ENCODE measurements at regions not wholly inside any gene's neighbourhood (a gene's known extent, or its start where the extent isn't known, plus 50 kb on each side); places are given as distances from the start of the nearest gene placed in this dataset.

DNA sequence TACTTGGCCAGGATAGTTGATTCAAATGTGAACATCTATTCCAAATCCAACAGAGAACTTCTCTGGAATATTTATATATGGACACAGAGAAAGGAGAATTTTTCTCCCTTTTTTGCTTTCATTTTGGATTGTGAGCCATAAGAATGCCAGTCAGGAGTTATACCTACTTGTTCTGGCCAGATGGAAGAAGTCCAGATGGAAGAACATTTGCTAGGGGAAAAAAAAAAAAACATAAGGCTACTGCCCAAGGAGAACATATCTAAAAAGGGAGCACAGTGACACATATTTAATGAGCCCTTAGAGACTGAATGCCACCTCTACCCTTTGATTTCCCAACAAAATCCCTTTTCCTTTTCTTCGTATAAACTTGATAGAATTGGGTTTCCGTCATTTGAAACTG, 61.7 kb upstream of the PPP2R2B start:
- Mint-ChIP-seq H3K9me3 (no peaks in the 10 kb centered on the region), H3K4me1 (peaks cover 17% of the 10 kb centered on the region), H3K36me3 (no peaks in the 10 kb centered on the region), H3K27me3 (ENCODE audit: insufficient read depth, low read depth) (no peaks in the 10 kb centered on the region), H3K4me3 (no peak overlapping the region), H3K27ac (no peak overlapping the region)
- H3K4me1 ChIP-seq: peaks cover 13% of the 10 kb centered on the region
- no peak overlapping the region for H2AFZ ChIP-seq (replicated peaks)
- H3K4me3 ChIP-seq: no peak overlapping the region
- no peaks in the 10 kb centered on the region for H4K20me1 ChIP-seq (ENCODE audit: low read depth)
- no peak for DNase-seq (ENCODE audit: low spot score)
- H3K27me3 ChIP-seq: no peaks in the 10 kb centered on the region
- no peak overlapping the region for H3K9ac ChIP-seq
- no peaks in the 10 kb centered on the region for H3K9me3 ChIP-seq (ENCODE audit: low read depth)
- H3K4me2 ChIP-seq: no peak overlapping the region
- TF ChIP-seq, protein P1, sequence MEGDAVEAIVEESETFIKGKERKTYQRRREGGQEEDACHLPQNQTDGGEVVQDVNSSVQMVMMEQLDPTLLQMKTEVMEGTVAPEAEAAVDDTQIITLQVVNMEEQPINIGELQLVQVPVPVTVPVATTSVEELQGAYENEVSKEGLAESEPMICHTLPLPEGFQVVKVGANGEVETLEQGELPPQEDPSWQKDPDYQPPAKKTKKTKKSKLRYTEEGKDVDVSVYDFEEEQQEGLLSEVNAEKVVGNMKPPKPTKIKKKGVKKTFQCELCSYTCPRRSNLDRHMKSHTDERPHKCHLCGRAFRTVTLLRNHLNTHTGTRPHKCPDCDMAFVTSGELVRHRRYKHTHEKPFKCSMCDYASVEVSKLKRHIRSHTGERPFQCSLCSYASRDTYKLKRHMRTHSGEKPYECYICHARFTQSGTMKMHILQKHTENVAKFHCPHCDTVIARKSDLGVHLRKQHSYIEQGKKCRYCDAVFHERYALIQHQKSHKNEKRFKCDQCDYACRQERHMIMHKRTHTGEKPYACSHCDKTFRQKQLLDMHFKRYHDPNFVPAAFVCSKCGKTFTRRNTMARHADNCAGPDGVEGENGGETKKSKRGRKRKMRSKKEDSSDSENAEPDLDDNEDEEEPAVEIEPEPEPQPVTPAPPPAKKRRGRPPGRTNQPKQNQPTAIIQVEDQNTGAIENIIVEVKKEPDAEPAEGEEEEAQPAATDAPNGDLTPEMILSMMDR (IDR thresholded peaks at IDR 0.05): no peak
- TF ChIP-seq EZH2phosphoT487 (IDR thresholded peaks at IDR 0.05) (no peak), EZH2 (IDR thresholded peaks at IDR 0.05) (no peak)
- no peaks in the 10 kb centered on the region for H3F3A ChIP-seq (ENCODE audit: low read depth)
- no peak overlapping the region for H3K27ac ChIP-seq
- no peaks in the 10 kb centered on the region for H3K36me3 ChIP-seq
- H3K79me2 ChIP-seq (ENCODE audit: low read depth): no peaks in the 10 kb centered on the region

DNA sequence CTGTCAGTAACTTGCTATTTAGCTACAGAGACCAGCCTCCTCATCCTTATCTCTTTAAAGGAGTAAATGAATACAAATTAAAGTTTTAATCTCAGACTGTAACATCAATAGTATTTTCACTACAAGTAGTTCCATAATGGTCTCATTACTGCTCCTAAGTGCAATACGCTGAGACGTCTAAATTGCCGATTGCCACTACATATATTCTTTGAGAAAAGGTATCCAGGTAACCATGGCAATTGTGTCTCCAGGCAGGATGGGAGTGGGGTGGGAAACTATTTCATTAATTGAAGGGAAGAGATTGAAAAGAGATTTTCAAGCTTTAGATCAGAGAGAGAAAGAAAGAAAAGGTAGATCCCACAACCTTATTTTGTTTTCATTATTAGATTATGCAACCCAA, 65.5 kb upstream of the PPP2R2B start:
- Mint-ChIP-seq H3K27me3 (ENCODE audit: insufficient read depth, low read depth) (no peaks in the 10 kb centered on the region), H3K27ac (no peak overlapping the region), H3K9me3 (no peaks in the 10 kb centered on the region), H3K4me3 (no peak overlapping the region), H3K4me1 (peaks cover 7% of the 10 kb centered on the region), H3K36me3 (no peaks in the 10 kb centered on the region)
- H3K27ac ChIP-seq: no peak overlapping the region
- no peak overlapping the region for H3K4me3 ChIP-seq
- no peak for DNase-seq (ENCODE audit: low spot score)
- no peak overlapping the region for H3K4me2 ChIP-seq
- no peaks in the 10 kb centered on the region for H3K4me1 ChIP-seq
- no peaks in the 10 kb centered on the region for H3K36me3 ChIP-seq
- no peaks in the 10 kb centered on the region for H4K20me1 ChIP-seq (ENCODE audit: low read depth)
- H3F3A ChIP-seq (ENCODE audit: low read depth): no peaks in the 10 kb centered on the region
- H3K27me3 ChIP-seq: no peaks in the 10 kb centered on the region
- no peak overlapping the region for H3K9ac ChIP-seq
- H2AFZ ChIP-seq (replicated peaks): no peak overlapping the region
- no peaks in the 10 kb centered on the region for H3K79me2 ChIP-seq (ENCODE audit: low read depth)
- H3K9me3 ChIP-seq (ENCODE audit: low read depth): no peaks in the 10 kb centered on the region
- TF ChIP-seq, protein P1 (IDR thresholded peaks at IDR 0.05): no peak
- no peak for TF ChIP-seq EZH2phosphoT487 (IDR thresholded peaks at IDR 0.05)
- no peak for TF ChIP-seq EZH2 (IDR thresholded peaks at IDR 0.05)

DNA sequence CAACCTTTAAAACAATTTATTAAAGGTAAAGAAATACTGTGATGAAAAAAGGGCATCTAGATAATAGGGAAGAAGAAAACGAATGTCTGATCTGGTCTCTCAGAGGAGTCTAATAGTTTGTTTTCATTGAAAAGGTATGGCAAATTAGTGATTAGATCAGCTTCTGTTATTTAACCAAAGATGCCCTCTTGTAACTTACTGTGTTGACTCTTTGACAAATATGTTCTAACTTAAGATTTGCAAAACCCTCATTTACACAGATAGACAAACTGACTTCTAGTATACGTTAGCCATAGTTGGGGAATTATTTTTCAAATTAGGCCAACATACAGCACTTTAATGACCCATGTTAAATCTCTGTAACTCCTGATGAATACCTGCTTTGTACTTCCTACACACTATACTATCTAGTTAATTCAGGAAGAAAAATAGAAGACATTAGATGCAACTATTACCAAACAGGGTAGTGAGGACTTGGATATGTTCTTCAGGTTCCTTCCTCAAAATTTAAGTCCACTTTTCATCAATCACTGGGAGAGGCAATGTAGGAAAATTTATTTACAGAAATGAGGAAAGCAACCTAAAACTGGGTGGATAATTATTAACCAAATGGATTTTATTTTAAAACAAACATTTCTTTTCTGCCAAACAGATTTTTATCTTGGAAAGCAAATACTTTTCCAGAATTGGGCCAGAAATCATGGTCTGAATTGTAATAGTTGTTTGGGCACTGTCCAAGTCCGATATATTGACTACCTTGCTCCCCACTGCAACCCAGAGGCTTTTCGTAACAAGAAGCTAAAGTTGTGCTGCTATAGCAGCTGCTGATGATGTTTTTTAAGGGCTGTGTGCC, 66.4 kb upstream of the PPP2R2B start:
- H3K9me3 ChIP-seq (ENCODE audit: low read depth): no peaks in the 10 kb centered on the region
- no peak overlapping the region for H3K4me3 ChIP-seq
- no peak overlapping the region for H3K4me3 Mint-ChIP-seq
- no peak overlapping the region for H3K4me2 ChIP-seq
- H3K27me3 Mint-ChIP-seq (ENCODE audit: insufficient read depth, low read depth): no peaks in the 10 kb centered on the region
- no peaks in the 10 kb centered on the region for H3K36me3 ChIP-seq
- no peaks in the 10 kb centered on the region for H3K9me3 Mint-ChIP-seq
- H3K9ac ChIP-seq: no peak overlapping the region
- peaks cover 7% of the 10 kb centered on the region for H3K4me1 Mint-ChIP-seq
- H3K4me1 ChIP-seq: no peaks in the 10 kb centered on the region
- no peak for DNase-seq (ENCODE audit: low spot score)
- no peak overlapping the region for H2AFZ ChIP-seq (replicated peaks)
- no peaks in the 10 kb centered on the region for H3K27me3 ChIP-seq
- H3K36me3 Mint-ChIP-seq: no peaks in the 10 kb centered on the region
- H3K27ac ChIP-seq: no peak overlapping the region
- H3K79me2 ChIP-seq (ENCODE audit: low read depth): no peaks in the 10 kb centered on the region
- TF ChIP-seq EZH2phosphoT487 (IDR thresholded peaks at IDR 0.05): no peak
- TF ChIP-seq, protein P1 (IDR thresholded peaks at IDR 0.05): no peak
- no peak for TF ChIP-seq EZH2 (IDR thresholded peaks at IDR 0.05)
- H3F3A ChIP-seq (ENCODE audit: low read depth): no peaks in the 10 kb centered on the region
- no peaks in the 10 kb centered on the region for H4K20me1 ChIP-seq (ENCODE audit: low read depth)
- H3K27ac Mint-ChIP-seq: no peak overlapping the region
